Body of pancreas (tissue), 4 donors: ENCODE measurements at regions not wholly inside any gene's neighbourhood (a gene's known extent, or its start where the extent isn't known, plus 50 kb on each side); places are given as distances from the start of the nearest gene placed in this dataset.
"Not testable (repeated sequence)": the region's sequence is repeated elsewhere in the genome, so short reads cannot be mapped to it uniquely, and the experiment has no call there.

Experiments
- ATAC-seq: fragments of 150-250 bp; one replicate; pipeline ENCODE4 v1.9.1; 2016
- DNase-seq, 4 donors: peaks; one replicate each; pipeline ENCODE4 v3.0.0-alpha.2; 2019
- H3K27ac ChIP-seq, 4 donors: fragments of 200-600 bp; sonication (generic); 1 replicate in 3 of 4; 2 replicates in 1 of 4; pipeline versions ENCODE4 v1.5.1 to v1.6.1; 2016 to 2019; ENCODE audit warnings: mild to moderate bottlenecking in 1 of 4, mixed read lengths in 1 of 4, moderate library complexity in 1 of 4
- H3K27me3 ChIP-seq, 2 donors: fragments of 200-600 bp; sonication (generic); one replicate each; pipeline ENCODE4 v1.6.0; 2016; ENCODE audit warnings: mild to moderate bottlenecking in 1 of 2
- H3K36me3 ChIP-seq, 2 donors: fragments of 200-600 bp; sonication (generic); replicated peaks in 1 of 2; 2 replicates each; pipeline ENCODE4 v1.5.1; 2016; ENCODE audit warnings: low read depth in 2 of 2; ENCODE audit not compliant: insufficient read depth in 1 of 2
- H3K4me1 ChIP-seq: fragments of 200-600 bp; sonication (generic); one replicate; pipeline ENCODE4 v1.6.0; 2016
- H3K4me3 ChIP-seq, 2 donors: fragments of 200-600 bp; sonication (generic); 1 replicate in 1 of 2; 2 replicates in 1 of 2; pipeline ENCODE4 v1.5.1; 2016 to 2019
- H3K9me3 ChIP-seq, 3 donors: fragments of 200-600 bp; sonication (generic); 1 replicate in 2 of 3; 2 replicates in 1 of 3; pipeline ENCODE4 v1.5.1; 2016
- POLR2A ChIP-seq, 3 donors: fragments of 450-650 bp; IDR thresholded peaks; one replicate each; pipeline ENCODE4 v1.6.1; 2016; ENCODE audit warnings: antibody characterized with exemption in 3 of 3, mild to moderate bottlenecking in 2 of 3
- WGBS, 2 donors: methylation state at CpG; one replicate each; pipeline ENCODE4 v1.1.5; 2017; 5-methylcytosine and 5-hydroxymethylcytosine counted together
- intact Hi-C: fragments of 100-400 bp; cut with DNase I; formaldehyde crosslinking; loops from one replicate; pipeline ENCODE4 v1.15.1; 2023
- TF ChIP-seq, protein P1 (sequence below), 7 experiments: fragments of 450-650 bp in 4 of 7; fragments of 200-600 bp in 3 of 7; sonication (generic) in 3 of 7; IDR thresholded peaks; one replicate each; pipeline ENCODE4 v1.5.1; 2016 to 2019; ENCODE audit warnings: antibody characterized with exemption in 7 of 7

DNA sequence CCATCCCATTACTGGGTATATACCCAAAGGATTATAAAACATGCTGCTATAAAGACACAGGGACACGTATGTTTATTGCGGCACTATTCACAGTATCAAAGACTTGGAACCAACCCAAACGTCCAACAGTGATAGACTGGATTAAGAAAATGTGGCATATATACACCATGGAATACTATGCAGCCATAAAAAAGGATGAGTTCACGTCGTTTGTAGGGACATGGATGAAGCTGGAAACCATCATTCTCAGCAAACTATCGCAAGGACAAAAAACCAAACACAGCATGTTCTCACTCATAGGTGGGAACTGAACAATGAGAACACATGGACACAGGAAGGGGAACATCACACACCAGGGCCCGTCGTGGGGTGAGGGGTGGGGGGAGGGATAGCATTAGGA is 106.1 kb downstream of the CHD1L start:
- H3K36me3 ChIP-seq, H3K9me3 ChIP-seq, intact Hi-C loops, ATAC-seq, H3K27me3 ChIP-seq, H3K4me1 ChIP-seq, H3K4me3 ChIP-seq, DNase-seq, H3K27ac ChIP-seq: not testable (repeated sequence)
- WGBS, 2 donors = 73 to 81% methylated on average over 8 of the region's 8 CpGs

DNA sequence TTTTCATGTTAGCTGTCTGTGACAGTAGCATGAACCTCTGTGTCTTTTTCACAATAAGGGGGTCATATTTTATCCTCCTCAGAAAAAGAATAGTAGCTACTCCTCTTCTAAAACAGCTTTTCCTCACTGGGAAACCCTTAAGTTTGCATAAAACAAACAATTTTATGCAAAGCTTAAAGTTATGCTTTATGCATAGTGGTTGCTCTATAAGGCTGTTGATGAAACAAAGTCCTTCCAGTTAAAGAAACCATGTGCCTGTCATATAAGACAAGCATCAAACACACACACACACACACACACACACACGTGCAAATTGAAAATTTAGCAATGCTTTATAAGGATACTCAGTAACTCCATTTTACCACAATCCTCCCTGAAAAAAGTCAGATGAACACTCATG is 107.0 kb downstream of the CHD1L start:
- no peak for TF ChIP-seq POLR2A (IDR thresholded peaks at IDR 0.05)
- TF ChIP-seq, protein P1, sequence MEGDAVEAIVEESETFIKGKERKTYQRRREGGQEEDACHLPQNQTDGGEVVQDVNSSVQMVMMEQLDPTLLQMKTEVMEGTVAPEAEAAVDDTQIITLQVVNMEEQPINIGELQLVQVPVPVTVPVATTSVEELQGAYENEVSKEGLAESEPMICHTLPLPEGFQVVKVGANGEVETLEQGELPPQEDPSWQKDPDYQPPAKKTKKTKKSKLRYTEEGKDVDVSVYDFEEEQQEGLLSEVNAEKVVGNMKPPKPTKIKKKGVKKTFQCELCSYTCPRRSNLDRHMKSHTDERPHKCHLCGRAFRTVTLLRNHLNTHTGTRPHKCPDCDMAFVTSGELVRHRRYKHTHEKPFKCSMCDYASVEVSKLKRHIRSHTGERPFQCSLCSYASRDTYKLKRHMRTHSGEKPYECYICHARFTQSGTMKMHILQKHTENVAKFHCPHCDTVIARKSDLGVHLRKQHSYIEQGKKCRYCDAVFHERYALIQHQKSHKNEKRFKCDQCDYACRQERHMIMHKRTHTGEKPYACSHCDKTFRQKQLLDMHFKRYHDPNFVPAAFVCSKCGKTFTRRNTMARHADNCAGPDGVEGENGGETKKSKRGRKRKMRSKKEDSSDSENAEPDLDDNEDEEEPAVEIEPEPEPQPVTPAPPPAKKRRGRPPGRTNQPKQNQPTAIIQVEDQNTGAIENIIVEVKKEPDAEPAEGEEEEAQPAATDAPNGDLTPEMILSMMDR (IDR thresholded peaks at IDR 0.05) = no peak
- H3K27ac ChIP-seq = no peak overlapping the region
- no peaks in the 10 kb centered on the region for H3K9me3 ChIP-seq
- ATAC-seq = no peak
- DNase-seq = no peak
- H3K27me3 ChIP-seq = no peaks in the 10 kb centered on the region
- 57 to 60% methylated on average over 1 of the region's 1 CpG for WGBS, 2 donors
- intact Hi-C loops = no loop called here
- H3K4me1 ChIP-seq = no peaks in the 10 kb centered on the region
- H3K36me3 ChIP-seq = no peaks in the 10 kb centered on the region
- no peak overlapping the region for H3K4me3 ChIP-seq

DNA sequence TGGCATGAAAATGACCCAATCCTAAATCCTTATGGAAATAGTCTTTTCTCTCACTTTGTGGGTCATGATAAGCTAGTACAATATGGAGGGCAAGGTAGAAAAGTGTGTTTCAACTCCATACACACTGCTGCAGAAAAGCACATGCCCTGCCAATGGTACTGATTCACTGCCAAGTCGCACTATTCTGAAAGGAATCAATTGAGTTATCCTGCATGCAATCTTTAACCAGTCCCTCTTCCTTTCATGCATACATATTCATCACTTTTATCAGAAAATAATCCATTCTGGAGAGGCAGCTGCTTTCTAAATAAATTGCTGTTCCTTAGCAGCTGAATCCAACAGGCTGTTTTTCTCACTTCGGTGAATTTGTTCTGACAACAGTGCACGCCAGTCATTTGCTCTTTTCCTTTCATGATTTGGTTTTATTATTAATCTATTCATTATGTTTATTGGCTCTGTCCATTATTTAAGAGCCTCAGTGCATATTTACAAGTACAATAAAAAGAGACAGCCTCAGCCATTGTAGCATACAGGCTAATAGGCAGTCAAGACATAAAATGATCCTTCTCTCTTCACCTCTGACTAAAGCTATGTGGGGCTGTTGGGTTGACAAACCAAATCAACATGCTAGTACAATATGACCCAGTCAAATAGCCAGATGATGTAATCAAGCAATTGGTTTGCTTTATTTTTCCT is 108.8 kb downstream of the CHD1L start:
- WGBS, 2 donors = 41 to 48% methylated on average over 3 of the region's 3 CpGs
- H3K4me1 ChIP-seq = no peaks in the 10 kb centered on the region
- no peak overlapping the region for H3K27ac ChIP-seq
- TF ChIP-seq, protein P1 (IDR thresholded peaks at IDR 0.05) = no peak
- TF ChIP-seq POLR2A (IDR thresholded peaks at IDR 0.05) = no peak
- H3K36me3 ChIP-seq = no peaks in the 10 kb centered on the region
- no peak overlapping the region for H3K4me3 ChIP-seq
- intact Hi-C loops = no loop called here
- no peaks in the 10 kb centered on the region for H3K27me3 ChIP-seq
- ATAC-seq (no peak), DNase-seq (no peak)
- no peaks in the 10 kb centered on the region for H3K9me3 ChIP-seq

DNA sequence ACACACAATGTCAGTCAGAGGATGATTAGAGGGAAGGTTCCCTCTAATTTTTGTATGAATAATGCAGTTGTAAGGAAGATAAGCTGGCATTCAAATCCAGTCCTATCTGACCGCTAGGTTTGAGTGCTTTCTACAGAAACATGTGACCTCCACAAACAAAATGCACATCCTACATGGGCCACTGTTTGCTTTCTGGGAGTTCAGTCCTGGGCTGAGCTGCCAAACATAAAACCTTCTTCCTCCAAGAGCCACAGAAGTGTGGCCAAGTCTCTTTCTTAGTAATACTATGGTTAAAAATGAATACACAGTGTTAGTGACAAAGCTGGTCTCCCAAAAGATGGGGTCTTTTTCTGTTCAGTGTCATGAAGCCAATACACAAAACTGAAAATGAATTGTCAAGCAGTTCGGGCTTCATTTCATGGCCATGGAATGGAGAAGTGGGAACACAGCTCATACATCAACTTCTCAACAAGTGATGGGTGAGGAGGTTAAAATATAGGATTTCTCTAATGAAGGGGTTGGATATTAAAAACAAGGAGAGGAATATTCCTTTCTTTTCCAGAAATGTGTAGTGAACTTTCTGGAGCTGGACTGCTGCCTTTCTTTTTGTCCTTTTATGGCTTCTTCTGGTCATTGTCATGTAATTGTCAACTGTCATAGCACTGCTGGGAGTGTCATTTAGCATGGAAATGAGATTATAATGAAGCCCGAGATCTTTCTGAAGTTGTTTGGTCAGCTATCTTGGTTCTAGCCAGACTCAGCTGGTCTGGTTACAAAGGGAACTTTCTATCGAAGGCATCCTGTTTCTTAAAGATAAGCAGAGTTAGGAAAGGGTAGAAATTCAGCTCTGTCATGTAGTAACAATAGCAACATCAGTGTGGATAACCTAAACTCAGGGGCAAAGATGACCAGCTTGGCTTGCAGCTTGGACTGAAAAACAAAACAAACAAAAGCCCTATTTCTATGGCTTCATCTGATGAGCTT is 135.1 kb downstream of the CHD1L start:
- no peaks in the 10 kb centered on the region for H3K4me1 ChIP-seq
- H3K4me3 ChIP-seq = no peak overlapping the region
- H3K9me3 ChIP-seq = no peaks in the 10 kb centered on the region
- 22 to 39% methylated on average over 4 of the region's 4 CpGs for WGBS, 2 donors
- no peak overlapping the region for H3K27ac ChIP-seq
- no peaks in the 10 kb centered on the region for H3K36me3 ChIP-seq
- intact Hi-C loops = no loop called here
- ATAC-seq (no peak), DNase-seq (no peak)
- H3K27me3 ChIP-seq = no peaks in the 10 kb centered on the region
- TF ChIP-seq POLR2A (IDR thresholded peaks at IDR 0.05) = no peak
- TF ChIP-seq, protein P1 (IDR thresholded peaks at IDR 0.05) = no peak

- H3K27me3 ChIP-seq = no peaks in the 10 kb centered on the region
- TF ChIP-seq, protein P1 (IDR thresholded peaks at IDR 0.05) = no peak
- no peak for TF ChIP-seq POLR2A (IDR thresholded peaks at IDR 0.05)
- 90 to 97% methylated on average over 3 of the region's 3 CpGs for WGBS, 2 donors
- H3K9me3 ChIP-seq = no peaks in the 10 kb centered on the region
- no peak overlapping the region for H3K4me3 ChIP-seq
- no peak overlapping the region for H3K27ac ChIP-seq
- no peaks in the 10 kb centered on the region for H3K36me3 ChIP-seq
- ATAC-seq (no peak), DNase-seq (no peak)
- intact Hi-C loops = no loop called here
- H3K4me1 ChIP-seq = no peaks in the 10 kb centered on the region
Measured at GRCh38 chr1:147379889-147380288, 137.4 kb downstream of the CHD1L start.
